ENCODE measurements at regions not wholly inside any gene's neighbourhood (a gene's known extent, or its start where the extent isn't known, plus 50 kb on each side); places are given as distances from the start of the nearest gene placed in this dataset.
"Not testable (repeated sequence)": the region's sequence is repeated elsewhere in the genome, so short reads cannot be mapped to it uniquely, and the experiment has no call there.

DNA sequence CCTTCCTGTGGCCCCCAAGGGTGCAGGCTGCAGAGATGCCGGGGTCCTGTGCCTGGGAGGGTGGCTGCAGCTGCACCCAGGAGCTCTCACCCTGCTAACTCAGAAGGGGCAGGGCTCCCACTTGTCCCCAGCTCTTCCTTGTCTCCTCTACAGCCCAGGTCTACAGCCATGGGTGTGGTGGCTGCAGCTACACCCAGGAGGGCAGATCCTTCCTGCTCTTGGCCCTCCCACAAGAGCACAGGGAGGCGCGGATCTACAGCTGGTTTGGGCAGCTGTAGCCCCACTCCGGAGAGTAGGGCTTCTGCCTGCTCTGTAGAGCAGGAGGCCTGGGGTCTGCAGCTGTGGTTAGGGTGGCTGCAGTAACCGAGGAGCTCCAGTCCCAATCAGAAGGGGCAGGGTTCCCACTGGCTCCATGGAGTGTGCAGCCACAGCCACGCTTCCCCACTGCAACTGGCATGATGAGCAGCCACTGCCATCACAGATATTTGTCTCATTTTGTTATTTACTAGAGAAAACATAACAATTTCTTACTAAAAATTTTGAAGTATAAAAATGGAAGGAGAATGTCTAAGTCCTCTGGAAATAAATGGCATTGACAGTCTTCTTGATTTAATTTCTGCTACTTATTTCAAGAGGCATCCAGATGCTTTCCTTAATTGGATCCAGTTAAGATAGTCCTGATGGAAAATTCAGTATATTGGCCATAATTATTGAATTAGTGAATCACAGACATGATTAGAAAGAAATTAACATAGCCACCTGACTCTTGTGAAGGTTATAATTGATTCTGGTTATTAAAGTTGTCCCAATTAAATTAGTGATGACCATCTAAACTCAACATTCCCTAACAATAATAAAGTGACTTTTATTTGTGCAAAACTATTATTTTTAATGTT, 233.6 kb downstream of the KCNE4 start:
- no peak for DNase-seq (ENCODE audit: low read depth)

DNA sequence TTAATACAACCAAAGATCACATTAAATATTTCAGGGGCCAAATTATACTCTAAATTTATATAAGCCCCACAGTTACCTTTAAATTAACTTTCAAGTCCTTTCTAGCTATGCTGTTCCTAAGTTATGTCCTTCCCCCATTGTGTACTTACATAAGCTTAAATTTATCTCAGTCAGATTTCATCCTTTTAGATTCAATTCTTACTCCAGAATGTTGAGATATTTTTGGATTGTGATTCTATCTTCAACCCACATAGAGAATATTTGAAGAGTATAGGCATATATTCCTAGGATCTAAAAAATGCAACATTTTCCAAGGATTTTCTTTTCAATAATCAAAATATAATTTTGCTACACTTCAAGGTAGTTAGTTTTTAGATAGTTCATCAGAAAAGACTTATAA, 242.8 kb downstream of the KCNE4 start:
- DNase-seq (ENCODE audit: low read depth) = no peak

DNA sequence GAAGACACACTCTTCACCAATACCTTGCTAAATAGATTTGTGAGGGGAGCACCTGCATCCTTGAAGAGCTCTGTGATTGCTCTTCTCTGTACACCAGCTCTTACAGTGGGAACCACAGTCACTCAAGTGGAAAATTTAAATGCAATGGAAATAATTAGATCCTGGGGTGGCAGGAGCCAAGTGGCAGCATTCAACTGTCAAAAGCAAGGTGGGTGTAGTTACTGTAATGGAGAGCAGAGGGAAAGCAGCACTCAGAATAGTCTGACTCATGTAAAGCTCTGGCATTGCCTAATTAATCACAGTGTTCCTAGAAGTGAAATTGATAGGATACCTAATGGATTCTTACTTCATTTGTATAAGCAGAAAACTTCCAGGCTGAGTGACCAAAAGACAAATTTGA, 245.8 kb downstream of the KCNE4 start:
- DNase-seq (ENCODE audit: low read depth) = no peak

- not testable (repeated sequence) for DNase-seq (ENCODE audit: low read depth)
Measured at GRCh38 chr2:223298329-223298728, 246.3 kb downstream of the KCNE4 start.

- no peak for DNase-seq (ENCODE audit: low read depth)
Measured at GRCh38 chr2:223300326-223300725, 248.3 kb downstream of the KCNE4 start.

DNA sequence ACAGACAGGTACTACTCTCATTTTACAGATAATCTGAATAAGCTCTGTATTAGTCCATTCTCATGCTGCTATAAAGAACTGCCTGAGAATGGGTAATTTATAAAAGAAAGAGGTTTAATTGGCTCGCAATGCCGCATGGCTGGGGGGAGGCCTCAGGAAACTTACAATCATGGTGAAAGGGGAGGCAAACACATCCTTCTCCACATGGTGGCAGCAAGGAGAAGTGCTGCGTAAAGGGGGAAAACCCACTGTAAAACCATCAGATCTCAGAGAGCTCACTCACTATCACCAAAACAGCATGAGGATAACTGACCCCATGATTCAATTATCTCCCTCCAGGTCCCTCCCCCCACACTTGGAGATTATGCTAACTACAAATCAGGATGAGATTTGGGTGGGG, 254.4 kb downstream of the KCNE4 start:
- no peak for DNase-seq (ENCODE audit: low read depth)

DNA sequence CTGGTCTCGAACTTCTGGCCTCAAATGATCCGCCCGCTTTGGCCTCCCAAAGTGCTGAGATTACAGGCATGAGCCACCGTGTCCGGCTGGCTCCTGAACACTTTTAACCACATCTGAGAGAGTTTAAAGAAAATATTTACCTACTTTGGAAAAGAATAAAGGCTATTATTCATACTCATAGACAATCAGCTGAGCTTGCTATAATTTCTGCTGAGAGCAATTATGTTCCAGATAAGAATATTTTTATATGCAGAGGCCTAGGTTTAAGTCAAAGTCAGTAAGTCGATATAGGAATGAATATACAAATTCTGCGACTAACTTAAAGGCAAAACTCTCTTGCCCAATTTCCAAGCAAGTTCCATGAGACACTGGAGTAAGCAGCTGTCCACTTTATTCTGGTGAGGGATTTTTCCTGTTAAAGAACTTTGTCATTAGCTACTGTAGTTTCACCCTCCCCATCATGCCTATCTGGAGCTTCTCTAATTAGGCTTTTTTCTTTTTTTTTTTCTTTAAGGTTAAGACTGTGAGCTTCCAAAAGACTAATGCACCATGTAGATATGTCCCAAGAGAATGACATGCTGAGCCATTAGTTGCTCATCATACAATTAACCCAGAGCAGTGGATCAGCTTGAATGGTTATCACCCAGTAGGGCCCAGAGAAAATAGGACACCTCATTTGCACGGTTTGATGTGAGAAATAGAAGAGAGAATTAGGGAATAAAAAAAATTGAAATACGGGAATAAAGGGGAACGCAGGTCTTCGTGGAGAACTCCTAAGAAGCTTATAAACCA, 260.1 kb downstream of the KCNE4 start:
- DNase-seq (ENCODE audit: low read depth) = no peak

- no peak for DNase-seq (ENCODE audit: low read depth)
Measured at GRCh38 chr2:223313101-223313500, 261.1 kb downstream of the KCNE4 start.

GRCh38 chr2:223314811-223315210, 262.8 kb downstream of the KCNE4 start:
- DNase-seq (ENCODE audit: low read depth) = no peak

DNA sequence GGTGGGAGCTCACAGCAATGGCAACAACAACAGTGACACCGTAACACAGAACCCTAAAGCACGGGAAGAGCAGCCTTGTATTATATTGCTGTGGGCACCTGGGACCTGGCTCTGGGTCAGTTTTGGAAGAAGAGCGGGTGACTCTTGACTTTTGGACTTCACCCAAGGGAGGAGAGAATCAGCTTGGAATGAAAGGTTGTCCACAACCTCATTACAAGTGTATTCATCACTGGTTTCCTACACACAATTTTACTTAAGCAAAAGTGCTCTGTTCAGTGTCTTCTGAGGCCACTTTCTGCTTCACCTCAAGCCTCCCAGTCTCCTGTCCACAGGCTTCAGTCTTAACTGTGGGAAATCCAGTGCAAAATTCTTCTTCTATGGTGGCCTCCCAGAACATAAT, 263.8 kb downstream of the KCNE4 start:
- no peak for DNase-seq (ENCODE audit: low read depth)

GRCh38 chr2:223316342-223316741, 264.4 kb downstream of the KCNE4 start:
- DNase-seq (ENCODE audit: low read depth) = no peak

- DNase-seq (ENCODE audit: low read depth) = no peak
Measured at GRCh38 chr2:223319601-223320000, 267.6 kb downstream of the KCNE4 start.

DNA sequence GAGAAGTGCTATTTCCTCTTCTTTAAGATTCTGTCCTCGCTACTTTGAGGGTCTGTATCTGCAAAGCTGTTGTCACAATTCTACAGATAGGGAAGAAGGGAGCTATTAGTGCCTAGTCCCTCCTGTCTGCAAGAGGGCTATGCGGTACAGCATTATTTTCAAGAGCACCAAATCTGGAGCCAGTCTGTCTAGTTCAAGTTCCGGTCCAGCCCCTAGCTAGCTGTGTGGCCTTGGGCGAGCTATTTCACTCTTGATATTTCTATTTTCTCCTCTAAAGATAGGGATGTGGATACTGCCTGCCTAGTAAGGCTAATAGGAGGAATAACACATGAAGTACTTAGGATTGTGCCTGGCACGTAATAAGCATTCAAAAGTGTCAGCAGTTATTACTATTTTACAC, 272.4 kb downstream of the KCNE4 start:
- DNase-seq (ENCODE audit: low read depth) = no peak

GRCh38 chr2:223328578-223328977, 273.6 kb downstream of the SCG2 start:
- no peak for DNase-seq (ENCODE audit: low read depth)

DNA sequence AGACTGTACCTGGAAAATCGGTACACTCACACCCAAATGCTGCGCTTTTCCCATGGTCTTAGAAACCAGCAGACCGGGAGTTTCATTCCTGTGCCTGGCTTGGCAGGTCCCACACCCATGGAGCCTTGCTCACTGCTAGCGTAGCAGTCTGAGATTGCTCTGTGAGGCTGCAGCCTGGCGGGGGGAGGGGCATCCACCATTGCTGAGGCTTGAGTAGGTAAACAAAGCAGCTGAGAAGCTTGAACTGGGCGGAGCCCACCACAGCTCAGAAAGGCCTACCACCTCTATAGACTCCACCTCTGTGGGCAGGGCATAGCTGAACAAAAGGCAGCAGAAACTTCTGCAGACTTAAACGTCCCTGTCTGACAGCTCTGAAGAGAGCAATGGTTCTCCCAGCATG, 271.4 kb downstream of the SCG2 start:
- DNase-seq (ENCODE audit: low read depth) = not testable (repeated sequence)

- no peak for DNase-seq (ENCODE audit: low read depth)
Measured at GRCh38 chr2:223338016-223338415, 264.1 kb downstream of the SCG2 start.

- DNase-seq (ENCODE audit: low read depth) = no peak
Measured at GRCh38 chr2:223357076-223357475, 245.1 kb downstream of the SCG2 start.

- no peak for DNase-seq (ENCODE audit: low read depth)
Measured at GRCh38 chr2:223363085-223363484, 239.1 kb downstream of the SCG2 start.

- no peak for DNase-seq (ENCODE audit: low read depth)
Measured at GRCh38 chr2:223365158-223365679, 236.9 kb downstream of the SCG2 start.

- DNase-seq (ENCODE audit: low read depth) = no peak
Measured at GRCh38 chr2:223366566-223366965, 235.6 kb downstream of the SCG2 start.

DNA sequence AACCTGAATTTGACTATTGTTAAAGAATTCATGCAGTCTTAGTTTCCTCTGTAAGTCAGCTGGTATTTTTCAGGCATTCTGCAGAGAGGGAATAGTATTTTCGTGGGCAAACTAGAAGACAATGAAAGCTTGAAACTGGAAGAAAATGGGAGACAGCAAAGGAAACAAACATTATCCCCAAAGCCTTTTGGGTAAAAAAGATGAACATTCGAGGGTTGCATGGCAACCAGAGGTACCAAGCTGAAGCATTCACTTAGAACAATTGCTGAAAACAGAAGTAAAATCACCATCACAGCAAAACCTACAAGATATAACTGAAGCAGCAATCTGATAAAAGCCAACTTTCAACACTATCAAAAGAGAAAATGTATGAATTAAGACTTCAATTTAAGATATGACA, 233.7 kb downstream of the SCG2 start:
- no peak for DNase-seq (ENCODE audit: low read depth)

DNA sequence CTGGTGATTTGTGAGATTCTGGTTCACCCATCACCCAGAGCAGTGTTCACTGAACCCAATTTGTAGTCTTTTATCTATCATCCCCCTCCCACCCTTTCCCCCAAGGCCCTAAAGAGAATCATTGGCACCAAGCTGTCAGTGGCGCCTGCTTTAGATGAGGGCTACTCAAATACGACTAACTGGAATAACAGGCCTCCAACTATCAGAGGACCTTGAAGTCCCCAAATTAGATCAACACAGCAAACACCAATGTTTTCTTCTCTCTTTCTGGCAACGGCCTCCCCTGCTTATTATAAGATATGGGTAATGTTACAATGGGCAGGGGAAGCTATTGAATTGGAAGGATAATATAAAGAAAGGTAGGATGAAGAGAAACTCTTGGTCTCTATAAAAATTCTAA, 232.3 kb downstream of the SCG2 start:
- no peak for DNase-seq (ENCODE audit: low read depth)

DNA sequence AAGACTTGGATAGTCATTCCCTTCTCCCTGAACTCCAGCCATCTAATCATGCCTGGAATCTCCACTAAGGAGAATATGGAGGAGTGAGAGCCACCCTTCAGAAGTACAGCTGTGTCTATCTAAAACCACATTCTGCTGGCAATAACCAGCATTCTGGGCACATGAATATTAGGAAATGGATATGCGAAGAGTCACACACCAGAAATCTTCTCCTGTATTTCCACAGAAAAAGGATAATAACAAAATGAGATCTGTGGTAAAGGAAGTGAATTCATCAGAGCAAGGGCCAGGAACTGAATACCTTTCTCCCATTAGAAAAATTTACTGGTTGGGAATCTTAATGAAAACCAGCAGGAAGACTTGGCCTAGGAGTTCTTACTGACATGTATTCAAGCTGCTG, 218.8 kb downstream of the SCG2 start:
- DNase-seq (ENCODE audit: low read depth) = no peak
